ENCODE measurements at regions not wholly inside any gene's neighbourhood (a gene's known extent, or its start where the extent isn't known, plus 50 kb on each side); places are given as distances from the start of the nearest gene placed in this dataset.

DNA sequence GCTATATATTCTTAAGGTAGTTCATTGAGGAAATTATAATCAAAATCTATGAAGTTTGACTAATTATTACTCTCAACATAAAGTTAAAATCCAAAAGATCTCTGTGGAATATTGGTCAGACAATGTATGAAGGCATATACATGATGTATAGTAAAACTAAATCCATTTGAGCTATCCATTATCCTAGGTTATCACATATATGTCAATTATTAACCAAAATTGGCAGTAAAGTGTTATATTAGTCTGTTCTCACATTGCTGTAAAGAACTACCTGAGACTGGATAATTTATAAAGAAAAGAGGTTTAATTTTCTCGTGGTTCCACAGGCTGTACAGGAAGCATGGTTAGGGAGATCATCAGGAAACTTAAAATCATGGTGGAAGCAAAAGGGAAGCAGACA is 511.7 kb upstream of the SGCD start:
- TF ChIP-seq, protein P1, sequence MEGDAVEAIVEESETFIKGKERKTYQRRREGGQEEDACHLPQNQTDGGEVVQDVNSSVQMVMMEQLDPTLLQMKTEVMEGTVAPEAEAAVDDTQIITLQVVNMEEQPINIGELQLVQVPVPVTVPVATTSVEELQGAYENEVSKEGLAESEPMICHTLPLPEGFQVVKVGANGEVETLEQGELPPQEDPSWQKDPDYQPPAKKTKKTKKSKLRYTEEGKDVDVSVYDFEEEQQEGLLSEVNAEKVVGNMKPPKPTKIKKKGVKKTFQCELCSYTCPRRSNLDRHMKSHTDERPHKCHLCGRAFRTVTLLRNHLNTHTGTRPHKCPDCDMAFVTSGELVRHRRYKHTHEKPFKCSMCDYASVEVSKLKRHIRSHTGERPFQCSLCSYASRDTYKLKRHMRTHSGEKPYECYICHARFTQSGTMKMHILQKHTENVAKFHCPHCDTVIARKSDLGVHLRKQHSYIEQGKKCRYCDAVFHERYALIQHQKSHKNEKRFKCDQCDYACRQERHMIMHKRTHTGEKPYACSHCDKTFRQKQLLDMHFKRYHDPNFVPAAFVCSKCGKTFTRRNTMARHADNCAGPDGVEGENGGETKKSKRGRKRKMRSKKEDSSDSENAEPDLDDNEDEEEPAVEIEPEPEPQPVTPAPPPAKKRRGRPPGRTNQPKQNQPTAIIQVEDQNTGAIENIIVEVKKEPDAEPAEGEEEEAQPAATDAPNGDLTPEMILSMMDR (IDR thresholded peaks at IDR 0.05) = no peak
- no peak for TF ChIP-seq EP300 (IDR thresholded peaks at IDR 0.05)
